GM19324 (cell line): ENCODE measurements at regions not wholly inside any gene's neighbourhood (a gene's known extent, or its start where the extent isn't known, plus 50 kb on each side); places are given as distances from the start of the nearest gene placed in this dataset.
"Not testable (repeated sequence)": the region's sequence is repeated elsewhere in the genome, so short reads cannot be mapped to it uniquely, and the experiment has no call there.

Experiments used
- ATAC-seq: cut with Tn5 transposase; IDR thresholded peaks from one replicate; pipeline ENCODE4 v1.9.1; 2021; ENCODE audit warnings: mild to moderate bottlenecking, moderate library complexity; ENCODE audit not compliant: unreplicated experiment, low FRiP score

- ATAC-seq, result no peak
These were observed 400.0 kb upstream of the FLRT2 start for GRCh38 chr14:85129921-85130320.

- no peak for ATAC-seq
These were observed 398.6 kb upstream of the FLRT2 start for GRCh38 chr14:85131226-85131922.

- no peak for ATAC-seq
These were observed 387.0 kb upstream of the FLRT2 start for GRCh38 chr14:85142982-85143381.

GRCh38 chr14:85146779-85147178, 383.2 kb upstream of the FLRT2 start:
- no peak for ATAC-seq

GRCh38 chr14:85150166-85150565, 379.8 kb upstream of the FLRT2 start:
- ATAC-seq, result no peak

- no peak for ATAC-seq
These were observed 375.2 kb upstream of the FLRT2 start for GRCh38 chr14:85154714-85155113.

- ATAC-seq, result no peak
These were observed 373.6 kb upstream of the FLRT2 start for GRCh38 chr14:85156319-85156718.

- ATAC-seq, result no peak
These were observed 370.2 kb upstream of the FLRT2 start for GRCh38 chr14:85159726-85160125.

- ATAC-seq, result no peak
These were observed 364.9 kb upstream of the FLRT2 start for GRCh38 chr14:85165094-85165493.

GRCh38 chr14:85169381-85169780, 360.6 kb upstream of the FLRT2 start:
- no peak for ATAC-seq

- no peak for ATAC-seq
These were observed 357.7 kb upstream of the FLRT2 start for GRCh38 chr14:85172290-85172689.

- no peak for ATAC-seq
These were observed 357.0 kb upstream of the FLRT2 start for GRCh38 chr14:85172889-85173477.

- no peak for ATAC-seq
These were observed 354.4 kb upstream of the FLRT2 start for GRCh38 chr14:85175556-85175955.

- ATAC-seq, result no peak
These were observed 351.1 kb upstream of the FLRT2 start for GRCh38 chr14:85178864-85179263.

- no peak for ATAC-seq
These were observed 349.1 kb upstream of the FLRT2 start for GRCh38 chr14:85180876-85181275.

- ATAC-seq, result no peak
These were observed 347.7 kb upstream of the FLRT2 start for GRCh38 chr14:85182282-85182681.

- no peak for ATAC-seq
These were observed 343.9 kb upstream of the FLRT2 start for GRCh38 chr14:85186082-85186481.

- ATAC-seq, result no peak
These were observed 342.4 kb upstream of the FLRT2 start for GRCh38 chr14:85187521-85187920.

- ATAC-seq, result no peak
These were observed 341.1 kb upstream of the FLRT2 start for GRCh38 chr14:85188836-85189235.

GRCh38 chr14:85189253-85189652, 340.7 kb upstream of the FLRT2 start:
- ATAC-seq, result not testable (repeated sequence)

- ATAC-seq, result no peak
These were observed 339.7 kb upstream of the FLRT2 start for GRCh38 chr14:85190251-85190650.

- no peak for ATAC-seq
These were observed 338.0 kb upstream of the FLRT2 start for GRCh38 chr14:85191986-85192385.
